ENCODE measurements at regions not wholly inside any gene's neighbourhood (a gene's known extent, or its start where the extent isn't known, plus 50 kb on each side); places are given as distances from the start of the nearest gene placed in this dataset.

DNA sequence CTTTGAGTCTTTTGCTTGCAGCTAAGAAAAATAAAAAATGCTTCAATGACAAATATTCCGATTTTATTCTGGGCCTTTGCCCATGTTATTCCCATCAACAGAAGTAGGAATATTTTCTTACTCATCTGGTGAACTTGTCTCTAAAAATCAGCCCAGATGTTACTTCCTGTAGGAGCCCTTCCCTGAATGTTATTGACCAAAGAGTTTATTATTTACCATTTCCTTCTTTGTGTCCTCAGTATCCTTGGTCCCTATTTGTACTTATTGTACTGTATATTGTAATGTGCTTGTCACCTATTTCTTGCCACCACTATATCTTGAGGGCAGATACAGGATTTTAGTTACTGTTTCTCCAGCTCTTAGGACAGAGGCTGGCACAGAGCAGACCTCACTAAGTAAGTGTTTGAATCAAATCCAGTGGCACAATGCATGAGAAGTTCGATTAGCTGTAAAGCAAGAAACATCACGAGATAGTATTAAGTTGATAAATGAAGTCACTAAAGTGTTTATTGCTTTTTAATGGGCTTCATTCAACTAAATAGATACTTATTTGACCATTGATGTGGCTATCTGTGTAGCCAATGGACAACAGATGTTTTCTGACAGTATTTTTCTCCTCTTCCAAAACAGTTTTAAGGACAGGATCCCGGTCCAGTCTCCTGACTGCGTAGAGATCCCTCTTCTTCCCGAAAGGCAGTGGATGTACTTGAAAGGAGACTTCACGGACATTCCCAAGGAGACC, 109.1 kb downstream of the DDX1 start:
- H3K27ac ChIP-seq (replicated peaks): no peak overlapping the region
- no peaks in the 10 kb centered on the region for H3K27me3 ChIP-seq (ENCODE audit: insufficient read depth, poor library complexity, severe bottlenecking)
- no peak overlapping the region for H3K4me3 ChIP-seq (replicated peaks; ENCODE audit: insufficient read depth, low read length)
- DNase-seq (ENCODE audit: low read depth in 1 of 2, low spot score in 1 of 2): no peak
- TF ChIP-seq SPI1 (IDR thresholded peaks at IDR 0.05; ENCODE audit: borderline replicate concordance, low read depth): no peak
- TF ChIP-seq POLR2AphosphoS5 (IDR thresholded peaks at IDR 0.05; ENCODE audit: low read depth): no peak
- TF ChIP-seq GABPA (IDR thresholded peaks at IDR 0.05; ENCODE audit: low read depth): no peak
- TF ChIP-seq, protein P1, sequence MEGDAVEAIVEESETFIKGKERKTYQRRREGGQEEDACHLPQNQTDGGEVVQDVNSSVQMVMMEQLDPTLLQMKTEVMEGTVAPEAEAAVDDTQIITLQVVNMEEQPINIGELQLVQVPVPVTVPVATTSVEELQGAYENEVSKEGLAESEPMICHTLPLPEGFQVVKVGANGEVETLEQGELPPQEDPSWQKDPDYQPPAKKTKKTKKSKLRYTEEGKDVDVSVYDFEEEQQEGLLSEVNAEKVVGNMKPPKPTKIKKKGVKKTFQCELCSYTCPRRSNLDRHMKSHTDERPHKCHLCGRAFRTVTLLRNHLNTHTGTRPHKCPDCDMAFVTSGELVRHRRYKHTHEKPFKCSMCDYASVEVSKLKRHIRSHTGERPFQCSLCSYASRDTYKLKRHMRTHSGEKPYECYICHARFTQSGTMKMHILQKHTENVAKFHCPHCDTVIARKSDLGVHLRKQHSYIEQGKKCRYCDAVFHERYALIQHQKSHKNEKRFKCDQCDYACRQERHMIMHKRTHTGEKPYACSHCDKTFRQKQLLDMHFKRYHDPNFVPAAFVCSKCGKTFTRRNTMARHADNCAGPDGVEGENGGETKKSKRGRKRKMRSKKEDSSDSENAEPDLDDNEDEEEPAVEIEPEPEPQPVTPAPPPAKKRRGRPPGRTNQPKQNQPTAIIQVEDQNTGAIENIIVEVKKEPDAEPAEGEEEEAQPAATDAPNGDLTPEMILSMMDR (IDR thresholded peaks at IDR 0.05; ENCODE audit: insufficient read depth, low read length): no peak
- TF ChIP-seq, protein P2, sequence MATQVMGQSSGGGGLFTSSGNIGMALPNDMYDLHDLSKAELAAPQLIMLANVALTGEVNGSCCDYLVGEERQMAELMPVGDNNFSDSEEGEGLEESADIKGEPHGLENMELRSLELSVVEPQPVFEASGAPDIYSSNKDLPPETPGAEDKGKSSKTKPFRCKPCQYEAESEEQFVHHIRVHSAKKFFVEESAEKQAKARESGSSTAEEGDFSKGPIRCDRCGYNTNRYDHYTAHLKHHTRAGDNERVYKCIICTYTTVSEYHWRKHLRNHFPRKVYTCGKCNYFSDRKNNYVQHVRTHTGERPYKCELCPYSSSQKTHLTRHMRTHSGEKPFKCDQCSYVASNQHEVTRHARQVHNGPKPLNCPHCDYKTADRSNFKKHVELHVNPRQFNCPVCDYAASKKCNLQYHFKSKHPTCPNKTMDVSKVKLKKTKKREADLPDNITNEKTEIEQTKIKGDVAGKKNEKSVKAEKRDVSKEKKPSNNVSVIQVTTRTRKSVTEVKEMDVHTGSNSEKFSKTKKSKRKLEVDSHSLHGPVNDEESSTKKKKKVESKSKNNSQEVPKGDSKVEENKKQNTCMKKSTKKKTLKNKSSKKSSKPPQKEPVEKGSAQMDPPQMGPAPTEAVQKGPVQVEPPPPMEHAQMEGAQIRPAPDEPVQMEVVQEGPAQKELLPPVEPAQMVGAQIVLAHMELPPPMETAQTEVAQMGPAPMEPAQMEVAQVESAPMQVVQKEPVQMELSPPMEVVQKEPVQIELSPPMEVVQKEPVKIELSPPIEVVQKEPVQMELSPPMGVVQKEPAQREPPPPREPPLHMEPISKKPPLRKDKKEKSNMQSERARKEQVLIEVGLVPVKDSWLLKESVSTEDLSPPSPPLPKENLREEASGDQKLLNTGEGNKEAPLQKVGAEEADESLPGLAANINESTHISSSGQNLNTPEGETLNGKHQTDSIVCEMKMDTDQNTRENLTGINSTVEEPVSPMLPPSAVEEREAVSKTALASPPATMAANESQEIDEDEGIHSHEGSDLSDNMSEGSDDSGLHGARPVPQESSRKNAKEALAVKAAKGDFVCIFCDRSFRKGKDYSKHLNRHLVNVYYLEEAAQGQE (IDR thresholded peaks at IDR 0.05; ENCODE audit: insufficient replicate concordance, low read depth): no peak

DNA sequence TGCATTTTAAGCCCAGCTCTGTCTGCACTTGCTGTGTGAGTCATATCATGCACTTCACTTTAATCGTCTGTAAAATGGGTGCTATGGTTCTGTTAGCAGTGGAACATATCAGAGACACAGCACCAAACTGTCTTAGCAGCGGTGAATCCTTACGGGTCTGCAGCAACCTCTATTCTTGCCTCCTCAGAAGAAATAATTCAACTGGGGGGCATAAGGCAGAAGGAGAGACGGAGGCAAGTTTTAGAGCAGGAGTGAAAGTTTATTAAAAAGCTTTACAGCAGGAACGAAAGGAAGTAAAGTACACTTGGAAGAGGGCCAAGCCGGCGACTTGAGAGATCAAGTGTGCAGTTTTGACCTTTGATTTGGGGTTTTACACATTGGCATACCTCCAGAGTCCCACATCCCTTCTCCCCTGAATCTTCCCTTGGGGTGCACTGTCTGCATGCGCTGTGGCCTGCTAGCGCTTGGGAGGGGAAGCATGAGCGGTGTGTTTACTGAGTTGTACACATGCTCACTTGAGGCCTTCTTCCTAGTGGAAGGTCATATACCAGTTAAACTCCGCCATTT, 109.8 kb downstream of the DDX1 start:
- TF ChIP-seq, protein P2 (IDR thresholded peaks at IDR 0.05; ENCODE audit: insufficient replicate concordance, low read depth): no peak
- DNase-seq (ENCODE audit: low read depth in 1 of 2, low spot score in 1 of 2): no peak
- Histone ChIP-seq H3K27ac (replicated peaks) (no peak overlapping the region), H3K27me3 (ENCODE audit: insufficient read depth, poor library complexity, severe bottlenecking) (no peaks in the 10 kb centered on the region), H3K4me3 (replicated peaks; ENCODE audit: insufficient read depth, low read length) (no peak overlapping the region)

DNA sequence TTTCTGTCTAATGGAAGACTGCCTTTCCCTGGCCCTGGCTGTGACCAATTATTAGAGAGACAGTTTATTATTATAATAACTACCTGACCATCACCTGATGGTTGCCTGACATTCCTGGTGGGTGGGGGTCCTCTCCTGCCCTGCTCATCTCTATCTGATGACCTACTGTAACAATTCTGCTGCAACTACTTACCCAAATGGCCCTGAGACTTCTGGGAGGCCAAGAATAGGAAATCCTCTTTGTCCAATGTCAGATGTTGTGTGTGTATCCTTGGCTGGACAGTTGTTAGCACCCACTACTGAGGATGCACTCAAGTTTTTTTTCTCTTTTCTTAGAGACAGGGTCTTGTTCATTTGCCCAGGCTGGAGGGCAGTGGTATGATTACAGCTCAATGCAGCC, 110.3 kb downstream of the DDX1 start:
- Histone ChIP-seq H3K27me3 (ENCODE audit: insufficient read depth, poor library complexity, severe bottlenecking) (no peaks in the 10 kb centered on the region), H3K4me3 (replicated peaks; ENCODE audit: insufficient read depth, low read length) (no peak overlapping the region), H3K27ac (replicated peaks) (no peak overlapping the region)
- TF ChIP-seq SPI1 (IDR thresholded peaks at IDR 0.05; ENCODE audit: borderline replicate concordance, low read depth) (no peak), GABPA (IDR thresholded peaks at IDR 0.05; ENCODE audit: low read depth) (no peak), POLR2AphosphoS5 (IDR thresholded peaks at IDR 0.05; ENCODE audit: low read depth) (no peak)
- TF ChIP-seq, protein P2 (IDR thresholded peaks at IDR 0.05; ENCODE audit: insufficient replicate concordance, low read depth): no peak
- TF ChIP-seq, protein P1 (IDR thresholded peaks at IDR 0.05; ENCODE audit: insufficient read depth, low read length): no peak
- no peak for DNase-seq (ENCODE audit: low read depth in 1 of 2, low spot score in 1 of 2)

Measured in HL-60 (cell line).